ENCODE measurements at regions not wholly inside any gene's neighbourhood (a gene's known extent, or its start where the extent isn't known, plus 50 kb on each side); places are given as distances from the start of the nearest gene placed in this dataset.
"Not testable (repeated sequence)": the region's sequence is repeated elsewhere in the genome, so short reads cannot be mapped to it uniquely, and the experiment has no call there.

DNA sequence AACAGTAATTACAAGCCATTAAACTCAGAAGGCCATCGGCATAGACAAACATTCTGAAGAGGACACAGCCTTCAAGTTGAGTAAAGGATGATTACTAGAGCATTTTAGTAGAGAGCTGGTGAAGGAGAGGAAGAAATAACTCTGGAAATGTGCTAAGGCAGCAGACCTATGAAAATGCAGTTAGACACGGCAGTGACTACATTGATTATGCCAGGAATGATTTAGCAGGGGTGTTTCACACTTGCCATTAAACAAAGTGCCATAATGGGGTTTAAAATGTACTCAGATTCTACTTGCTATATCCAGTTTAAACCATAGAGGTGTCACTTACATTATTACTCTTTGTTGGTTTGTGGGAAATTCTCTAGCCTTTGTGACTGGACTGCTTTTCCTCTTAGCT is 372.3 kb downstream of the CPS1 start:
- DNase-seq: no peak
- Histone ChIP-seq H3K4me1 (ENCODE audit: control insufficient read depth in 5 of 5, insufficient read depth in 5 of 5, low read length in 5 of 5) (no peaks in the 10 kb centered on the region), H3K4me3 (no peak overlapping the region), H3K27me3 (ENCODE audit: control insufficient read depth in 3 of 3, insufficient read depth in 3 of 3, low read length in 2 of 3) (no peaks in the 10 kb centered on the region), H3K9ac (ENCODE audit: insufficient read depth in 1 of 2, low read length in 2 of 2) (no peak overlapping the region), H3K36me3 (ENCODE audit: control insufficient read depth in 4 of 4, insufficient read depth in 4 of 4, low read length in 4 of 4) (no peaks in the 10 kb centered on the region), H3K9me3 (ENCODE audit: control insufficient read depth in 4 of 4, insufficient read depth in 3 of 4, low read length in 3 of 4) (peaks cover 0 to 2% (median 0%) of the 10 kb centered on the region in 4 donors), H3K27ac (ENCODE audit: low read depth in 1 of 2, low read length in 1 of 2) (no peak overlapping the region)
- 73 to 84% methylated on average over 2 of the region's 2 CpGs for WGBS, 2 donors
- no peak for ATAC-seq (ENCODE audit: insufficient read depth, low FRiP score)
- TF ChIP-seq CTCF (IDR thresholded peaks at IDR 0.05; ENCODE audit: control extremely low read depth, extremely low read depth): no peak

GRCh38 chr2:210938228-210938627 is 381.8 kb downstream of the CPS1 start:
- WGBS, 2 donors: 73 to 76% methylated on average over 3 of the region's 3 CpGs
- Histone ChIP-seq H3K9me3 (ENCODE audit: control insufficient read depth in 4 of 4, insufficient read depth in 3 of 4, low read length in 3 of 4) (peaks cover 0 to 2% (median 0%) of the 10 kb centered on the region in 4 donors), H3K9ac (ENCODE audit: insufficient read depth in 1 of 2, low read length in 2 of 2) (no peak overlapping the region), H3K27ac (ENCODE audit: low read depth in 1 of 2, low read length in 1 of 2) (no peak overlapping the region), H3K4me3 (no peak overlapping the region), H3K4me1 (ENCODE audit: control insufficient read depth in 5 of 5, insufficient read depth in 5 of 5, low read length in 5 of 5) (peaks cover 0 to 3% (median 0%) of the 10 kb centered on the region in 5 donors), H3K27me3 (ENCODE audit: control insufficient read depth in 3 of 3, insufficient read depth in 3 of 3, low read length in 2 of 3) (no peaks in the 10 kb centered on the region), H3K36me3 (ENCODE audit: control insufficient read depth in 4 of 4, insufficient read depth in 4 of 4, low read length in 4 of 4) (no peaks in the 10 kb centered on the region)
- ATAC-seq (ENCODE audit: insufficient read depth, low FRiP score): no peak
- no peak for TF ChIP-seq CTCF (IDR thresholded peaks at IDR 0.05; ENCODE audit: control extremely low read depth, extremely low read depth)
- DNase-seq: no peak

DNA sequence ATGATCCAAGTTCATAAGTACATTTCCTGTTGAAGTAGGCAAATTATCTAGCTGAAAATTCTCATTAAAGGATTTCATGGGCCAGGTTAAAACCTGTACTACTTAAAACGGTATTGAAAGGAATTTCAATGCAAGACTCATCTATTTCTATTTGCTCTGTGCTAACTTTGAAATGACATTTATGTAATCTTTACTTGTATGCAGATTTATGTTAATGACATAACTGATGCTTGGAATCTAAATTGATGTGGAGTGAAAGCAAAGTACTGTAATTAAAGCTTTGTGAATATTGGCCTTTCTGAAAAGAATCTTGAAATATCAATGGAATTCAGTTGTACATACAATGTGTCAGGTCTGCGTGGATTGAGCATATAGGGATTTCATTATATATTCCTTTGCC is 390.0 kb downstream of the CPS1 start:
- no peaks in the 10 kb centered on the region for H3K36me3 ChIP-seq (ENCODE audit: control insufficient read depth in 4 of 4, insufficient read depth in 4 of 4, low read length in 4 of 4)
- H3K27ac ChIP-seq (ENCODE audit: low read depth in 1 of 2, low read length in 1 of 2): no peak overlapping the region
- H3K4me1 ChIP-seq (ENCODE audit: control insufficient read depth in 5 of 5, insufficient read depth in 5 of 5, low read length in 5 of 5): no peaks in the 10 kb centered on the region
- H3K27me3 ChIP-seq (ENCODE audit: control insufficient read depth in 3 of 3, insufficient read depth in 3 of 3, low read length in 2 of 3): no peaks in the 10 kb centered on the region
- DNase-seq: no peak
- ATAC-seq (ENCODE audit: insufficient read depth, low FRiP score): no peak
- H3K9me3 ChIP-seq (ENCODE audit: control insufficient read depth in 4 of 4, insufficient read depth in 3 of 4, low read length in 3 of 4): no peaks in the 10 kb centered on the region
- H3K9ac ChIP-seq (ENCODE audit: insufficient read depth in 1 of 2, low read length in 2 of 2): no peak overlapping the region
- WGBS, 2 donors: 77 to 85% methylated on average over 2 of the region's 2 CpGs
- no peak for TF ChIP-seq CTCF (IDR thresholded peaks at IDR 0.05; ENCODE audit: control extremely low read depth, extremely low read depth)
- no peak overlapping the region for H3K4me3 ChIP-seq

DNA sequence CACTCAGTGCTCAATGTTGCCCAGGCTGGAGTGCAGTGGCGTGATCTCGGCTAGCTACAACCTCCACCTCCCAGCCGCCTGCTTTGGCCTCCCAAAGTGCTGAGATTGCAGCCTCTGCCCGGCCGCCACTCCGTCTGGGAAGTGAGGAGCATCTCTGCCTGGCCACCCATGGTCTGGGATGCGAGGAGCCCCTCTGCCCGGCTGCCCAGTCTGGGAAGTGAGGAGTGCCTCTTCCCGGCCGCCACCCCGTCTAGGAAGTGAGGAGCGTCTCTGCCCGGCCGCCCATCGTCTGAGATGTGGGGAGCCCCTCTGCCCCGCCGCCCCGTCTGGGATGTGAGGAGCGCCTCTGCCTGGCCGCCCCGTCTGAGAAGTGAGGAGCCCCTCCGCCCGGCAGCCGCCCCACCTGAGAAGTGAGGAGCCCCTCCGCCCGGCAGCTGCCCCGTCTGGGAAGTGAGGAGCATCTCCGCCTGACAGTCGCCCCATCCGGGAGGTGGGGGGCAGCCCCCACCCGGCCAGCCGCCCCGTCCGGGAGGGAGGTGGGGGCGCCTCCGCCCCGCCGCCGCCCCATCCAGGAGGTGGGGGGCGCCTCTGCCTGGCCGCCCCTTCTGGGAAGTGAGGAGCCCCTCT is 394.1 kb downstream of the CPS1 start:
- WGBS, 2 donors: 95 to 99% methylated on average over 24 to 41 of the region's 41 CpGs
- H3K4me1 ChIP-seq (ENCODE audit: control insufficient read depth in 5 of 5, insufficient read depth in 5 of 5, low read length in 5 of 5); H3K9me3 ChIP-seq (ENCODE audit: control insufficient read depth in 4 of 4, insufficient read depth in 3 of 4, low read length in 3 of 4); DNase-seq; H3K36me3 ChIP-seq (ENCODE audit: control insufficient read depth in 4 of 4, insufficient read depth in 4 of 4, low read length in 4 of 4); H3K27ac ChIP-seq (ENCODE audit: low read depth in 1 of 2, low read length in 1 of 2); ATAC-seq (ENCODE audit: insufficient read depth, low FRiP score); H3K27me3 ChIP-seq (ENCODE audit: control insufficient read depth in 3 of 3, insufficient read depth in 3 of 3, low read length in 2 of 3); H3K4me3 ChIP-seq; H3K9ac ChIP-seq (ENCODE audit: insufficient read depth in 1 of 2, low read length in 2 of 2): not testable (repeated sequence)
